OCI-LY1 (cell line): ENCODE measurements at regions not wholly inside any gene's neighbourhood (a gene's known extent, or its start where the extent isn't known, plus 50 kb on each side); places are given as distances from the start of the nearest gene placed in this dataset.

ENCODE experiments used
- H2AFZ ChIP-seq: fragments of 200-600 bp; sonication (generic), shearing (Covaris generic); 2 replicates; pipeline ENCODE4 v1.6.0; 2014; ENCODE audit warnings: antibody characterized with exemption, mild to moderate bottlenecking, low read length
- H3F3A ChIP-seq: fragments of 200-600 bp; sonication (generic), shearing (Covaris generic); 2 replicates; pipeline ENCODE4 v1.6.0; 2014; ENCODE audit warnings: mild to moderate bottlenecking, antibody characterized with exemption, low read length, moderate library complexity; ENCODE audit not compliant: insufficient read depth
- H3K27ac ChIP-seq: fragments of 200-600 bp; sonication (generic); 2 replicates; pipeline ENCODE4 v1.5.1; 2014; ENCODE audit warnings: low read length, mixed run types, mild to moderate bottlenecking, low read depth; ENCODE audit not compliant: poor library complexity, severe bottlenecking
- H3K27me3 ChIP-seq: fragments of 200-600 bp; sonication (generic); 2 replicates; pipeline ENCODE4 v1.6.0; 2014; ENCODE audit warnings: antibody characterized with exemption, mild to moderate bottlenecking, low read length, moderate library complexity; ENCODE audit not compliant: insufficient read depth
- H3K36me3 ChIP-seq: fragments of 200-600 bp; sonication (generic); 2 replicates; pipeline ENCODE4 v1.6.1; 2014; ENCODE audit warnings: mild to moderate bottlenecking, antibody characterized with exemption, low read length, moderate library complexity, mixed read lengths; ENCODE audit not compliant: insufficient read depth
- H3K4me1 ChIP-seq: fragments of 200-600 bp; sonication (generic); 2 replicates; pipeline ENCODE4 v1.5.1; 2014; ENCODE audit warnings: mild to moderate bottlenecking, low read length, moderate library complexity; ENCODE audit not compliant: insufficient read depth, severe bottlenecking
- H3K4me2 ChIP-seq: fragments of 200-600 bp; sonication (generic), shearing (Covaris generic); 2 replicates; pipeline ENCODE4 v1.6.1; 2014; ENCODE audit warnings: low read length
- H3K4me3 ChIP-seq: fragments of 200-600 bp; sonication (generic); 2 replicates; pipeline ENCODE4 v1.5.1; 2014; ENCODE audit warnings: low read length, low read depth, mild to moderate bottlenecking, mixed read lengths; ENCODE audit not compliant: poor library complexity, severe bottlenecking
- H3K79me2 ChIP-seq: fragments of 200-600 bp; shearing (Covaris generic); 2 replicates; pipeline ENCODE4 v1.6.1; 2016; ENCODE audit warnings: mixed run types, low read length, mixed read lengths; ENCODE audit not compliant: insufficient read depth
- H3K9ac ChIP-seq: fragments of 200-600 bp; sonication (generic), shearing (Covaris generic); 2 replicates; pipeline ENCODE4 v1.6.1; 2014; ENCODE audit warnings: mild to moderate bottlenecking, low read length, mixed read lengths
- H3K9me2 ChIP-seq: fragments of 200-600 bp; sonication (generic), shearing (Covaris generic); 2 replicates; pipeline ENCODE4 v1.6.1; 2014; ENCODE audit warnings: low read depth, mild to moderate bottlenecking, low read length, mixed read lengths
- H3K9me3 ChIP-seq: fragments of 200-600 bp; shearing (Covaris generic); 2 replicates; pipeline ENCODE4 v1.6.1; 2014; ENCODE audit warnings: low read length, mixed read lengths
- H4K20me1 ChIP-seq: fragments of 200-600 bp; sonication (generic), shearing (Covaris generic); 2 replicates; pipeline ENCODE4 v1.6.0; 2016; ENCODE audit warnings: mild to moderate bottlenecking, low read length; ENCODE audit not compliant: insufficient read depth
- EZH2 ChIP-seq: fragments of 200-600 bp; sonication (generic), shearing (Covaris generic); IDR thresholded peaks from 2 replicates; pipeline ENCODE4 v1.8.0; 2017; ENCODE audit warnings: borderline replicate concordance, mixed run types, mild to moderate bottlenecking, antibody characterized with exemption, low read length, moderate library complexity, mixed read lengths
- TF ChIP-seq, protein P1 (sequence below): fragments of 200-600 bp; sonication (generic), shearing (Covaris generic); IDR thresholded peaks from 2 replicates; pipeline ENCODE4 v1.5.1; 2017; ENCODE audit warnings: mild to moderate bottlenecking, antibody characterized with exemption, low read length, moderate library complexity, mixed read lengths

DNA sequence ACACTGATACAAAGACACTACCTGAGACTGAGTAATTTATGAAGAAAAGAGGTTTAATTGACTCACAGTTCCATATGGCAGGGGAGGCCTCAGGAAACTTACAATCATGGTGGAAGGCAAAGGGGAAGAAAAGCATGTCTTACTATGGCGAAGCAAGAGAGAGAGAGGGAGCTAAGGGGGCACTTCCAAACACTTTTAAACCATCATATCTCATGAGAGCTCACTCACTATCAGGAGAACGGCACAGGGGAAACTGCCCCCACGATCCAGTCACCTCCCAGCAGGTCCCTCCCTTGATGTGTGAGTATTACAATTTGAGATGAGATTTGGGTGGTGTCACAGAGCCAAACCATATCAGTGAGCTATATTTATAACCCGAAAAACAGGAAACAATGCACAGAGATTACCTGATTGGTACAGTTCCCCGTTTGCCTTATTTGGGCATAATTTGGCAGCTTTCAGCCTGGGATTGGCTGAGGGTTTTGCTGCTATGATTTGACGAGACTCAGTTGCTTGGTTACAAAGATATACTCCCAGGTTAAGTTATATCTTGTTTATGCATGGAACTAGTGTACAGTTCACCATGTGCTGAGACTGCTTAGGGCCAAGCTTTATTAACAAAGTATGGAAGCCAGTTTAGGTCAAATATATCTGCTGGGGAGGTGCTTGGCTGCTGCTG is 184.2 kb downstream of the NR2F2 start:
- H2AFZ ChIP-seq = no peak overlapping the region
- H3K4me1 ChIP-seq = peaks cover 3% of the 10 kb centered on the region
- no peak overlapping the region for H3K9ac ChIP-seq

DNA sequence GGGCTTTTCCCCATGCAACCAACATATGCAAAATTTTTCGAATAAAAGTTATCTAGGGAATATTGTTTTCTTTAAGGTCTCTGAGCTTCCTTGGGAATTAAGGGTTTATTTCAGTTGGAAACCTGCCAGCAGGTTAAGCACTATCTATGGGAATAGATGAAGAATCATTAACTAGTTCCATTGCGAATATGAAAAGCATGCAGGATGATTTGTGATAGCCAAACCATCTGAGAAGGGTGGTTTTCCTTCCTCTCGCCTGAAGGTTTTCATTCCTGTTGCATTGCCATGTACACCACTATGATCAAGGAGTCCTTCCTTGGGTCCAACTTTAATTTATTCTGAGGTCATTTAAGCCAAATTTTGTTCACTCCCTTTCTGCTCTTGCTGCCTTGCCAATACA is 184.9 kb downstream of the NR2F2 start:
- Histone ChIP-seq H3K4me2 (no peak overlapping the region), H3K36me3 (no peaks in the 10 kb centered on the region), H3K9ac (no peak overlapping the region), H3K27me3 (no peaks in the 10 kb centered on the region), H3K9me2 (no peaks in the 10 kb centered on the region), H3K27ac (no peak overlapping the region), H4K20me1 (no peaks in the 10 kb centered on the region), H3F3A (no peaks in the 10 kb centered on the region), H3K4me3 (no peak overlapping the region), H3K4me1 (peaks cover 3% of the 10 kb centered on the region), H3K9me3 (no peaks in the 10 kb centered on the region), H3K79me2 (no peaks in the 10 kb centered on the region), H2AFZ (no peak overlapping the region)
- TF ChIP-seq EZH2 = no peak

More for the DNA sequence above, 184.2 kb downstream of the NR2F2 start:
- Histone ChIP-seq H3K4me3 (no peak overlapping the region), H3K36me3 (no peaks in the 10 kb centered on the region), H3K4me2 (no peak overlapping the region), H4K20me1 (no peaks in the 10 kb centered on the region), H3F3A (no peaks in the 10 kb centered on the region), H3K27ac (no peak overlapping the region), H3K79me2 (no peaks in the 10 kb centered on the region), H3K9me3 (no peaks in the 10 kb centered on the region), H3K9me2 (no peaks in the 10 kb centered on the region), H3K27me3 (no peaks in the 10 kb centered on the region)
- TF ChIP-seq, protein P1, sequence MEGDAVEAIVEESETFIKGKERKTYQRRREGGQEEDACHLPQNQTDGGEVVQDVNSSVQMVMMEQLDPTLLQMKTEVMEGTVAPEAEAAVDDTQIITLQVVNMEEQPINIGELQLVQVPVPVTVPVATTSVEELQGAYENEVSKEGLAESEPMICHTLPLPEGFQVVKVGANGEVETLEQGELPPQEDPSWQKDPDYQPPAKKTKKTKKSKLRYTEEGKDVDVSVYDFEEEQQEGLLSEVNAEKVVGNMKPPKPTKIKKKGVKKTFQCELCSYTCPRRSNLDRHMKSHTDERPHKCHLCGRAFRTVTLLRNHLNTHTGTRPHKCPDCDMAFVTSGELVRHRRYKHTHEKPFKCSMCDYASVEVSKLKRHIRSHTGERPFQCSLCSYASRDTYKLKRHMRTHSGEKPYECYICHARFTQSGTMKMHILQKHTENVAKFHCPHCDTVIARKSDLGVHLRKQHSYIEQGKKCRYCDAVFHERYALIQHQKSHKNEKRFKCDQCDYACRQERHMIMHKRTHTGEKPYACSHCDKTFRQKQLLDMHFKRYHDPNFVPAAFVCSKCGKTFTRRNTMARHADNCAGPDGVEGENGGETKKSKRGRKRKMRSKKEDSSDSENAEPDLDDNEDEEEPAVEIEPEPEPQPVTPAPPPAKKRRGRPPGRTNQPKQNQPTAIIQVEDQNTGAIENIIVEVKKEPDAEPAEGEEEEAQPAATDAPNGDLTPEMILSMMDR = no peak
- TF ChIP-seq EZH2 = no peak

DNA sequence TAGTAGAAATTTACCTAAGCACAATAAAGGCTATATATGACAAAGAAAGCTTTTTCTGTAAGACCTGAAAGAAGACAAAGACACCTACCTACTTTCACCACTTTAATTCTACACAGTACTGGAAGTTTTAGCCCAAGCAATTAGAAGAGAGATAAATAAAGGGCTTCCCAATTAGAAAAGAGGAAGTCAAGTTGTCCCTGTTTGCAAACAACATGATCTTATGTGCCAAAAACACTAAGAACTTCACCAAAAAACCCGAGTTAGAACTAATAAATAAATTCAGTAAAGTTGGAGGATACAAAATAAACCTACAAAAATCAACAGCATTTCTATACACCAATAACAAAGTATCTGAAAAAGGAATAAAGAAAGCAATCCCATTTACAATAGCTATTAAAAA is 190.9 kb downstream of the NR2F2 start:
- no peaks in the 10 kb centered on the region for H4K20me1 ChIP-seq
- no peak overlapping the region for H3K4me2 ChIP-seq
- no peaks in the 10 kb centered on the region for H3K9me3 ChIP-seq
- TF ChIP-seq EZH2 = no peak
- TF ChIP-seq, protein P1 = no peak
- no peak overlapping the region for H3K4me3 ChIP-seq
- H3K27ac ChIP-seq = no peak overlapping the region
- H3K9ac ChIP-seq = no peak overlapping the region
- H3K27me3 ChIP-seq = no peaks in the 10 kb centered on the region
- H3K79me2 ChIP-seq = no peaks in the 10 kb centered on the region
- no peaks in the 10 kb centered on the region for H3K9me2 ChIP-seq
- H3K4me1 ChIP-seq = no peaks in the 10 kb centered on the region
- no peak overlapping the region for H2AFZ ChIP-seq
- no peaks in the 10 kb centered on the region for H3K36me3 ChIP-seq
- H3F3A ChIP-seq = no peaks in the 10 kb centered on the region
